Stomach (tissue), 8 donors: ENCODE measurements at regions not wholly inside any gene's neighbourhood (a gene's known extent, or its start where the extent isn't known, plus 50 kb on each side); places are given as distances from the start of the nearest gene placed in this dataset.

ENCODE experiments used
- DNase-seq, 2 donors: peaks; one replicate each; pipeline versions ENCODE4 v3.0.0 to v3.0.0-alpha.2; 2013 to 2019
- H3K27ac ChIP-seq, 5 donors: fragments of 200-600 bp in 4 of 5; sonication (generic) in 4 of 5; one replicate each; pipeline ENCODE4 v1.5.1; 2013 to 2019; ENCODE audit warnings: mild to moderate bottlenecking in 1 of 5, moderate library complexity in 1 of 5
- H3K27me3 ChIP-seq, 3 donors: fragments of 200-600 bp; sonication (generic); one replicate each; pipeline ENCODE4 v1.5.1; 2017 to 2019; ENCODE audit warnings: mixed run types in 1 of 3
- H3K36me3 ChIP-seq, 4 donors: fragments of 200-600 bp; sonication (generic); 1 replicate in 3 of 4; 2 replicates in 1 of 4; pipeline ENCODE4 v1.5.1; 2016 to 2019
- H3K4me1 ChIP-seq, 4 donors: fragments of 200-600 bp; sonication (generic); one replicate each; pipeline ENCODE4 v1.5.1; 2016 to 2019
- H3K4me3 ChIP-seq, 4 donors: fragments of 200-600 bp; sonication (generic) in 3 of 4; one replicate each; pipeline ENCODE4 v1.5.1; 2016 to 2019; ENCODE audit warnings: mild to moderate bottlenecking in 1 of 4
- H3K9me3 ChIP-seq, 4 donors: fragments of 200-600 bp; sonication (generic); one replicate each; pipeline ENCODE4 v1.5.1; 2016 to 2019
- CTCF ChIP-seq, 7 experiments: fragments of 450-650 bp in 4 of 7; fragments of 200-600 bp in 3 of 7; sonication (generic) in 3 of 7; IDR thresholded peaks; one replicate each; pipeline ENCODE4 v1.5.1; 2016 to 2019; ENCODE audit warnings: antibody characterized with exemption in 7 of 7, control low read depth in 2 of 7, mild to moderate bottlenecking in 1 of 7
- EP300 ChIP-seq: sonication (generic); formaldehyde crosslinking; IDR thresholded peaks from one replicate; pipeline ENCODE4 v1.6.1; 2017; ENCODE audit warnings: antibody characterized with exemption
- POLR2A ChIP-seq, 4 donors: fragments of 450-650 bp; IDR thresholded peaks; one replicate each; pipeline ENCODE4 v1.6.1; 2016; ENCODE audit warnings: antibody characterized with exemption in 4 of 4, control low read depth in 2 of 4, mild to moderate bottlenecking in 1 of 4, moderate library complexity in 1 of 4
- POLR2AphosphoS5 ChIP-seq, 3 donors: sonication (generic); formaldehyde crosslinking; IDR thresholded peaks; one replicate each; pipeline ENCODE4 v1.6.1; 2016; ENCODE audit warnings: antibody characterized with exemption in 3 of 3
- WGBS, 5 donors: extraction: QIAGEN DNeasy Blood & Tissue Kit in 3 of 5; methylation state at CpG; one replicate each; pipeline versions ENCODE4 v1.1.5 to v1.1.7; 2013 to 2018; 5-methylcytosine and 5-hydroxymethylcytosine counted together
- intact Hi-C: fragments of 100-400 bp; cut with DNase I; formaldehyde crosslinking; loops from one replicate; pipeline ENCODE4 v1.15.1; 2023; ENCODE audit warnings: low total_unique reads
- donor health status: healthy with polysubstance abuse.
- donor health status: Bipolar disorder and iron deficiency.
- donor health status: healthy.

- Histone ChIP-seq H3K9me3 (no peaks in the 10 kb centered on the region), H3K4me1 (no peaks in the 10 kb centered on the region), H3K4me3 (no peak overlapping the region), H3K36me3 (no peaks in the 10 kb centered on the region), H3K27ac (no peak overlapping the region), H3K27me3 (peaks cover 0 to 45% (median 5%) of the 10 kb centered on the region in 3 donors)
- no peak for DNase-seq
- 44 to 66% (median 59%) methylated on average over 3 of the region's 3 CpGs for WGBS, 5 donors
- TF ChIP-seq CTCF (IDR thresholded peaks at IDR 0.05) = no peak
- TF ChIP-seq EP300 = no peak
- intact Hi-C loops = no loop called here
Observed at GRCh38 chr11:116598556-116598955, 174.2 kb downstream of the BUD13 start.

GRCh38 chr11:116598036-116598435, 174.8 kb downstream of the BUD13 start:
- WGBS, 5 donors = 73 to 92% (median 77%) methylated on average over 6 of the region's 6 CpGs
- H3K27me3 ChIP-seq = peaks cover 0 to 49% (median 5%) of the 10 kb centered on the region in 3 donors
- H3K9me3 ChIP-seq = no peaks in the 10 kb centered on the region
- no peaks in the 10 kb centered on the region for H3K4me1 ChIP-seq
- TF ChIP-seq CTCF (IDR thresholded peaks at IDR 0.05) (no peak), EP300 (no peak), POLR2AphosphoS5 (IDR thresholded peaks at IDR 0.05) (no peak), POLR2A (IDR thresholded peaks at IDR 0.05) (no peak)
- H3K27ac ChIP-seq = no peak overlapping the region
- H3K4me3 ChIP-seq = no peak overlapping the region
- intact Hi-C loops = no loop called here
- no peaks in the 10 kb centered on the region for H3K36me3 ChIP-seq
- DNase-seq = no peak

GRCh38 chr11:116596346-116597260, 176.2 kb downstream of the BUD13 start:
- 71 to 77% (median 75%) methylated on average over 9 to 12 of the region's 12 CpGs for WGBS, 5 donors
- no peaks in the 10 kb centered on the region for H3K36me3 ChIP-seq
- H3K9me3 ChIP-seq = no peaks in the 10 kb centered on the region
- no peak overlapping the region for H3K4me3 ChIP-seq
- no peak for DNase-seq
- no peak for TF ChIP-seq POLR2A (IDR thresholded peaks at IDR 0.05)
- no peak for TF ChIP-seq EP300
- TF ChIP-seq CTCF (IDR thresholded peaks at IDR 0.05) = no peak
- no peak for TF ChIP-seq POLR2AphosphoS5 (IDR thresholded peaks at IDR 0.05)
- intact Hi-C loops = no loop called here
- no peak overlapping the region for H3K27ac ChIP-seq
- no peaks in the 10 kb centered on the region for H3K4me1 ChIP-seq
- peaks cover 0 to 60% (median 5%) of the 10 kb centered on the region in 3 donors for H3K27me3 ChIP-seq

GRCh38 chr11:116595305-116595880, 177.4 kb downstream of the BUD13 start:
- H3K9me3 ChIP-seq = no peaks in the 10 kb centered on the region
- no peak for TF ChIP-seq POLR2AphosphoS5 (IDR thresholded peaks at IDR 0.05)
- no peak for TF ChIP-seq POLR2A (IDR thresholded peaks at IDR 0.05)
- no peak for TF ChIP-seq CTCF (IDR thresholded peaks at IDR 0.05)
- TF ChIP-seq EP300 = no peak
- H3K27me3 ChIP-seq = peaks cover 0 to 67% (median 10%) of the 10 kb centered on the region in 3 donors
- no peaks in the 10 kb centered on the region for H3K36me3 ChIP-seq
- DNase-seq = no peak
- intact Hi-C loops = no loop called here
- 35 to 57% (median 41%) methylated on average over 13 of the region's 13 CpGs for WGBS, 5 donors
- no peaks in the 10 kb centered on the region for H3K4me1 ChIP-seq
- H3K4me3 ChIP-seq = no peak overlapping the region
- no peak overlapping the region for H3K27ac ChIP-seq
